ENCODE measurements at regions not wholly inside any gene's neighbourhood (a gene's known extent, or its start where the extent isn't known, plus 50 kb on each side); places are given as distances from the start of the nearest gene placed in this dataset.
"Not testable (repeated sequence)": the region's sequence is repeated elsewhere in the genome, so short reads cannot be mapped to it uniquely, and the experiment has no call there.

GRCh38 chr13:42398533-42398932 lies 126.6 kb downstream of the AKAP11 start:
- DNase-seq (ENCODE audit: low read depth), result no peak

GRCh38 chr13:42400188-42400833 lies 128.4 kb downstream of the AKAP11 start:
- DNase-seq (ENCODE audit: low read depth), result no peak

- DNase-seq (ENCODE audit: low read depth), result no peak
Measured at GRCh38 chr13:42401376-42401775, 129.4 kb downstream of the AKAP11 start.

- DNase-seq (ENCODE audit: low read depth), result no peak
Measured at GRCh38 chr13:42405665-42406390, 133.9 kb downstream of the AKAP11 start.

GRCh38 chr13:42409075-42409474 lies 137.1 kb downstream of the AKAP11 start:
- DNase-seq (ENCODE audit: low read depth), result no peak

GRCh38 chr13:42409551-42409950 lies 137.6 kb downstream of the AKAP11 start:
- no peak for DNase-seq (ENCODE audit: low read depth)

- no peak for DNase-seq (ENCODE audit: low read depth)
Measured at GRCh38 chr13:42412812-42413483, 141.0 kb downstream of the AKAP11 start.

GRCh38 chr13:42413484-42413815 lies 141.5 kb downstream of the AKAP11 start:
- DNase-seq (ENCODE audit: low read depth), result no peak

GRCh38 chr13:42417626-42418025 lies 145.7 kb downstream of the AKAP11 start:
- DNase-seq (ENCODE audit: low read depth), result no peak

- no peak for DNase-seq (ENCODE audit: low read depth)
Measured at GRCh38 chr13:42418184-42418583, 146.2 kb downstream of the AKAP11 start.

- no peak for DNase-seq (ENCODE audit: low read depth)
Measured at GRCh38 chr13:42420304-42420703, 148.4 kb downstream of the AKAP11 start.

GRCh38 chr13:42422681-42423080 lies 150.7 kb downstream of the AKAP11 start:
- DNase-seq (ENCODE audit: low read depth), result no peak

GRCh38 chr13:42424182-42424581 lies 149.8 kb upstream of the TNFSF11 start:
- DNase-seq (ENCODE audit: low read depth), result no peak

- DNase-seq (ENCODE audit: low read depth), result no peak
Measured at GRCh38 chr13:42445354-42445753, 128.6 kb upstream of the TNFSF11 start.

- not testable (repeated sequence) for DNase-seq (ENCODE audit: low read depth)
Measured at GRCh38 chr13:42446597-42446996, 127.4 kb upstream of the TNFSF11 start.

GRCh38 chr13:42453091-42453645 lies 120.8 kb upstream of the TNFSF11 start:
- no peak for DNase-seq (ENCODE audit: low read depth)

GRCh38 chr13:42454749-42455148 lies 119.2 kb upstream of the TNFSF11 start:
- no peak for DNase-seq (ENCODE audit: low read depth)

- no peak for DNase-seq (ENCODE audit: low read depth)
Measured at GRCh38 chr13:42458193-42458592, 115.8 kb upstream of the TNFSF11 start.

GRCh38 chr13:42466123-42466522 lies 107.8 kb upstream of the TNFSF11 start:
- DNase-seq (ENCODE audit: low read depth), result no peak

- DNase-seq (ENCODE audit: low read depth), result no peak
Measured at GRCh38 chr13:42466609-42467008, 107.3 kb upstream of the TNFSF11 start.

- no peak for DNase-seq (ENCODE audit: low read depth)
Measured at GRCh38 chr13:42474954-42475353, 99.0 kb upstream of the TNFSF11 start.

- no peak for DNase-seq (ENCODE audit: low read depth)
Measured at GRCh38 chr13:42477596-42478190, 96.3 kb upstream of the TNFSF11 start.
